SH-SY5Y (cell line): ENCODE measurements at regions not wholly inside any gene's neighbourhood (a gene's known extent, or its start where the extent isn't known, plus 50 kb on each side); places are given as distances from the start of the nearest gene placed in this dataset.

ENCODE experiments used
- GATA2 ChIP-seq: IDR thresholded peaks from 2 replicates; pipeline ENCODE4 v1.6.1; 2011; ENCODE audit warnings: mild to moderate bottlenecking, low read depth, low read length
- GATA3 ChIP-seq: IDR thresholded peaks from 2 replicates; pipeline ENCODE4 v1.6.1; 2011; ENCODE audit warnings: low read depth, mild to moderate bottlenecking, low read length, moderate library complexity

DNA sequence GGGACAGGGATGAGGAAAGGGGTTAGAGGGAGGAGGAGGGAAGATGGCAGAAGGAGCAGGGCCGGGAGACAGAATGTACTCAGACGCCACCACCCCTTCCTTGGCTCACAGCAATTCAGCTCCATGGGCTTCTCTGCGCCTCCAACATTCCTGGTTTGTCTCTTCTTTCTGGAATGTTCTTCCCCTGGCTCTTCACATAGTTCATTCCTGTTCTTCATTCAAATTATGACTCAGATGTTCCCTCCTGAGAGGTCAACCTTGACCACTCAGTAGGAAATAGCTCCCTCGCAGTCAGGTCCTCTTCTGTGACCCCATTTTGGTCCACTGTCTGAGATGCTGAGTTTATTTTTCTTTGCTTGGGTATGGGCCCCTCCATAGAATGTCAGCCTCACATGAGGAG, 203.2 kb downstream of the C1orf94 start:
- TF ChIP-seq GATA2: no peak
- no peak for TF ChIP-seq GATA3
